Astrocyte (in vitro differentiated cells and primary cell): ENCODE measurements at regions not wholly inside any gene's neighbourhood (a gene's known extent, or its start where the extent isn't known, plus 50 kb on each side); places are given as distances from the start of the nearest gene placed in this dataset.

Source experiments
- EZH2 ChIP-seq: IDR thresholded peaks from 2 replicates; pipeline ENCODE4 v1.6.1; 2012; ENCODE audit warnings: mild to moderate bottlenecking, low read length, inconsistent platforms; ENCODE audit not compliant: insufficient read depth
- TF ChIP-seq, protein P1 (sequence below): IDR thresholded peaks from 2 replicates; pipeline ENCODE4 v1.5.1; 2011; ENCODE audit warnings: low read depth, mild to moderate bottlenecking, inconsistent platforms, low read length, moderate library complexity; ENCODE audit not compliant: insufficient read depth

GRCh38 chr6:155693573-155694418, 238.2 kb upstream of the NOX3 start:
- no peak for TF ChIP-seq EZH2
- TF ChIP-seq, protein P1, sequence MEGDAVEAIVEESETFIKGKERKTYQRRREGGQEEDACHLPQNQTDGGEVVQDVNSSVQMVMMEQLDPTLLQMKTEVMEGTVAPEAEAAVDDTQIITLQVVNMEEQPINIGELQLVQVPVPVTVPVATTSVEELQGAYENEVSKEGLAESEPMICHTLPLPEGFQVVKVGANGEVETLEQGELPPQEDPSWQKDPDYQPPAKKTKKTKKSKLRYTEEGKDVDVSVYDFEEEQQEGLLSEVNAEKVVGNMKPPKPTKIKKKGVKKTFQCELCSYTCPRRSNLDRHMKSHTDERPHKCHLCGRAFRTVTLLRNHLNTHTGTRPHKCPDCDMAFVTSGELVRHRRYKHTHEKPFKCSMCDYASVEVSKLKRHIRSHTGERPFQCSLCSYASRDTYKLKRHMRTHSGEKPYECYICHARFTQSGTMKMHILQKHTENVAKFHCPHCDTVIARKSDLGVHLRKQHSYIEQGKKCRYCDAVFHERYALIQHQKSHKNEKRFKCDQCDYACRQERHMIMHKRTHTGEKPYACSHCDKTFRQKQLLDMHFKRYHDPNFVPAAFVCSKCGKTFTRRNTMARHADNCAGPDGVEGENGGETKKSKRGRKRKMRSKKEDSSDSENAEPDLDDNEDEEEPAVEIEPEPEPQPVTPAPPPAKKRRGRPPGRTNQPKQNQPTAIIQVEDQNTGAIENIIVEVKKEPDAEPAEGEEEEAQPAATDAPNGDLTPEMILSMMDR, result no peak
